HEK293T (cell line): ENCODE measurements at regions not wholly inside any gene's neighbourhood (a gene's known extent, or its start where the extent isn't known, plus 50 kb on each side); places are given as distances from the start of the nearest gene placed in this dataset.

ENCODE experiments used
- CTCF ChIA-PET: fragments of 350-600 bp; formaldehyde crosslinking; extraction: SDS; loops from one replicate; lab custom pipeline; 2021; ENCODE audit warnings: antibody characterized with exemption, inconsistent platforms; lab: Yijun Ruan, JAX
- POLR2A ChIA-PET: fragments of 350-600 bp; formaldehyde crosslinking; extraction: SDS; loops from one replicate; lab custom pipeline; 2020; ENCODE audit warnings: antibody characterized with exemption, inconsistent platforms; lab: Yijun Ruan, JAX
- DNase-seq: peaks from one replicate; pipeline ENCODE4 v3.0.0; 2012; ENCODE audit warnings: mixed read lengths; ENCODE audit errors: extremely low spot score
- ARNT ChIP-seq: fragments of 450-650 bp; IDR thresholded peaks from 2 replicates; pipeline ENCODE4 v1.6.1; 2017; ENCODE audit warnings: mild to moderate bottlenecking
- BHLHE40 ChIP-seq: fragments of 450-650 bp; IDR thresholded peaks from 2 replicates; pipeline ENCODE4 v1.6.1; 2016; ENCODE audit warnings: mild to moderate bottlenecking, moderate library complexity, borderline replicate concordance
- CTBP1 ChIP-seq: fragments of 450-650 bp; IDR thresholded peaks from 2 replicates; pipeline ENCODE4 v1.6.1; 2016; ENCODE audit warnings: borderline replicate concordance
- ELF4 ChIP-seq: fragments of 450-650 bp; IDR thresholded peaks from 2 replicates; pipeline ENCODE4 v1.6.1; 2017; ENCODE audit warnings: antibody characterized with exemption
- FOXA1 ChIP-seq: fragments of 450-650 bp; IDR thresholded peaks from 2 replicates; pipeline ENCODE4 v1.6.1; 2016; ENCODE audit warnings: mild to moderate bottlenecking
- FOXK2 ChIP-seq: fragments of 450-650 bp; IDR thresholded peaks from 2 replicates; pipeline ENCODE4 v1.6.1; 2016; ENCODE audit warnings: mild to moderate bottlenecking
- FOXM1 ChIP-seq: fragments of 450-650 bp; IDR thresholded peaks from 2 replicates; pipeline ENCODE4 v1.6.1; 2017; ENCODE audit warnings: mild to moderate bottlenecking, borderline replicate concordance
- HDGF ChIP-seq: fragments of 450-650 bp; IDR thresholded peaks from 2 replicates; pipeline ENCODE4 v1.6.1; 2017; ENCODE audit warnings: antibody characterized with exemption, borderline replicate concordance
- L3MBTL2 ChIP-seq: fragments of 450-650 bp; conservative IDR thresholded peaks from 2 replicates; pipeline ENCODE4 v1.6.1; 2016; ENCODE audit warnings: mild to moderate bottlenecking
- LEF1 ChIP-seq: fragments of 450-650 bp; IDR thresholded peaks from 2 replicates; pipeline ENCODE4 v1.6.1; 2017; ENCODE audit warnings: mild to moderate bottlenecking, borderline replicate concordance
- NFRKB ChIP-seq: fragments of 450-650 bp; IDR thresholded peaks from 2 replicates; pipeline ENCODE4 v1.6.1; 2016; ENCODE audit warnings: mild to moderate bottlenecking, moderate library complexity
- SP1 ChIP-seq: fragments of 450-650 bp; IDR thresholded peaks from 2 replicates; pipeline ENCODE4 v1.6.1; 2017
- SUZ12 ChIP-seq: fragments of 450-650 bp; IDR thresholded peaks from 2 replicates; pipeline ENCODE4 v1.6.1; 2016; ENCODE audit warnings: mild to moderate bottlenecking
- TARDBP ChIP-seq: fragments of 450-650 bp; IDR thresholded peaks from 2 replicates; pipeline ENCODE4 v1.6.1; 2016
- ZNF384 ChIP-seq: fragments of 450-650 bp; IDR thresholded peaks from 2 replicates; pipeline ENCODE4 v1.6.1; 2016
- TF ChIP-seq, protein P1 (sequence below): fragments of 450-650 bp; IDR thresholded peaks from 2 replicates; pipeline ENCODE4 v1.6.1; 2016

DNA sequence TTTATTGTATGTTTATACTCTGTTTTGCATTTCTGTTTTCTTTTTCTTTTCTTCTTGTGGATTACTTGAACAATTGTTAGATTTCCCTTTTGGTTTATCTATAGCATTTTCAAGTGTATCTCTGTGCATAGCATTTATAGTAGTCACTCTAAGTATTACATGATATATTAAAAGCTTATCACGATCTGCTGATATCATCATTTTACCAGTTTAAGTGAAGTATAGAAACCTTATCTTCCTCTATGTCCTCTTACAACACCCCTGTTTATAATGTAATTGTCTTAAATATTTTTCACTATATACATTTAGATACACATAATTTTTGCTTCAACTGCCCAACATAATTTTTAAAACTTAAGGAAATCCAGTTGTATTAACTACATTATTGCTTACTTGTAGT, 513.9 kb upstream of the CELF2 start:
- no peak for DNase-seq
- TF ChIP-seq BHLHE40 (no peak), SP1 (no peak), ARNT (no peak), CTBP1 (no peak), L3MBTL2 (no peak), NFRKB (no peak), FOXA1 (no peak), SUZ12 (no peak), TARDBP (no peak), ZNF384 (no peak), LEF1 (no peak), FOXK2 (no peak), ELF4 (no peak), HDGF (no peak)
- TF ChIP-seq, protein P1, sequence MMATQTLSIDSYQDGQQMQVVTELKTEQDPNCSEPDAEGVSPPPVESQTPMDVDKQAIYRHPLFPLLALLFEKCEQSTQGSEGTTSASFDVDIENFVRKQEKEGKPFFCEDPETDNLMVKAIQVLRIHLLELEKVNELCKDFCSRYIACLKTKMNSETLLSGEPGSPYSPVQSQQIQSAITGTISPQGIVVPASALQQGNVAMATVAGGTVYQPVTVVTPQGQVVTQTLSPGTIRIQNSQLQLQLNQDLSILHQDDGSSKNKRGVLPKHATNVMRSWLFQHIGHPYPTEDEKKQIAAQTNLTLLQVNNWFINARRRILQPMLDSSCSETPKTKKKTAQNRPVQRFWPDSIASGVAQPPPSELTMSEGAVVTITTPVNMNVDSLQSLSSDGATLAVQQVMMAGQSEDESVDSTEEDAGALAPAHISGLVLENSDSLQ, result no peak
- POLR2A ChIA-PET, result no interaction called here
- CTCF ChIA-PET, result no interaction called here

DNA sequence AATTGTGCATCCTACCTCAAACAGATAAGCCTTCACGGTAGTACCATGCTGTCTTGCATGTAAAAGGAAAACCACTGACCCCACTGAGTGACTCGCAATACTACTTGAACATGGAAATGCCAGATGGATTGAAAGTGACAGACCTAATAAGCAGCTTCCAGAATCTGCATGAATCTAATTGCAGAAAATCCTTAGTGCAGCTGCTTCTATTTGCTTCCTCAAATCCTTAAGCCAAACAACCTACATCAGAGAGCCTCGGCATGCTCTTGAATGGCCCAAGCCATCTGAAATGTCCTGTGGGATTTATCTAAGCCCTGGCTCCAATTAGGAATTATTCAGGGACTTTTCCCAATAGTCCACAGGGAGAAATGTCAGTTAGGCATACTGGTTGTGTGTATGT, 509.5 kb upstream of the CELF2 start:
- DNase-seq, result no peak
- CTCF ChIA-PET, result interaction anchor here (0.6 kb wide), 1 partner anchor 23 kb away, joined by 3 read pairs; no protein-coding TSS in a partner anchor
- TF ChIP-seq ELF4 (no peak), ZNF384 (no peak), TARDBP (no peak), NFRKB (no peak), SUZ12 (no peak), ARNT (no peak), CTBP1 (no peak), LEF1 (no peak), SP1 (no peak), HDGF (no peak), FOXK2 (no peak), BHLHE40 (no peak), FOXM1 (no peak), FOXA1 (no peak), L3MBTL2 (no peak)
- TF ChIP-seq, protein P1, result no peak
- POLR2A ChIA-PET, result no interaction called here

DNA sequence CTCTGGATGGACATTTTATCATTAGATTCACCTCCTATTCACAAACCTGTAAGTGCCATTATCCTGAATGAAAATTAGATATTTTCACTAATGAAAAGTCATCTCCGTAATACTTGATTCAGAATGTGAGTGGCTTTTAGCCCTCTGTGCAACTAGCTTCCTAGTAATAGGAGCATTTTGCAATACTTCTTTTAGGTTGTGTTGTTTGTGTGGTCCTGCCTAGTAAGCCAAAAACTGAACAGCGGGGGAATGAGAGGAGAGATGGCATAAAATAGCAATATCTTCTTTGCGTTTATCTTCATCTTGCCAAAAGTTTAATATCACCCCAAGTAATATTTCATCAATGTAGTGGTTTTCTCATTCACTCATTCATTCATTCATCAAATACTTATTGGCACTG, 507.5 kb upstream of the CELF2 start:
- ChIA-PET POLR2A (no interaction called here), CTCF (no interaction called here)
- no peak for TF ChIP-seq FOXM1
- no peak for TF ChIP-seq ZNF384
- no peak for TF ChIP-seq SP1
- no peak for TF ChIP-seq L3MBTL2
- no peak for TF ChIP-seq ELF4
- no peak for TF ChIP-seq HDGF
- no peak for TF ChIP-seq ARNT
- TF ChIP-seq CTBP1, result no peak
- no peak for TF ChIP-seq NFRKB
- no peak for DNase-seq

GRCh38 chr10:10513067-10513466, 504.6 kb upstream of the CELF2 start:
- no peak for DNase-seq
- POLR2A ChIA-PET, result no interaction called here
- TF ChIP-seq FOXM1 (no peak), FOXK2 (no peak)
- TF ChIP-seq, protein P1, result no peak
- CTCF ChIA-PET, result no interaction called here

DNA sequence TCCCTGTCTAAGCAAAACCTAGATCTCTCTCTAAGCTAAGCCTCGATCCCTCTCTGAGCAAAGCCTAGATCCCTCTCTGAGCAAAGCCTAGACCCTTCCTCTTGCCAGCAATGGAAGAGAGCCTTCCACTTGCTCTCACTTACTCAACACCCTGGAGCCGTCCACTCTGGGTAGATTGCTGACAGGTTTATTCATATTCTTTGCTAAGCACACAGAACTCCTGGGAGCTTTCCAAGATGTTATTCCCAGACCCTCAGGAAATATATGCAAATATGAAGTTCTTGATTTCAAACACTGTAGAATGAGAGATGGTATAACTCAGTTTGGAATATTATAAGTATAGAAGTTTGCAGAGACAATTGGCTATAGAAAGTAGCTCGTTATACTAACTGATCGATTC, 503.8 kb upstream of the CELF2 start:
- ChIA-PET CTCF (no interaction called here), POLR2A (no interaction called here)
- DNase-seq, result no peak
- TF ChIP-seq ARNT (no peak), L3MBTL2 (no peak), HDGF (no peak)
- TF ChIP-seq, protein P1, result no peak

DNA sequence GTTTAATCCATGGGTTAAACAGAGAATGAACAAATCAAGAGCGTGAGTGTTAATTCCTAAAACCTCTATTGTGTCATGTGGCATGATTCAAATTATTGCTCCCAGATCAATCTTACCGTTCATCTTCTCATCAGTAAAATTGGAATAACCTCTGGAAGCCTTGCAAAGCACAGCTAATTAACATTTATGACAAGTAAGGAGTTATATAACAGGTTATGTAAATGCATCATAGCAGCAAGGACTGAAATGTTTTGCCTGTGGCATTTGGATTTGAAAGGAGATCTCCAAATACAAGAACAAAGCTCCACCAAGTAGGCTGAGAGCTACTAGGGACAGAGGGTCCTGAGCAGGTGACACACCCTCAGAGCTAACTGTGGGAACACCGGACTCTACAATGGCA, 502.9 kb upstream of the CELF2 start:
- CTCF ChIA-PET, result no interaction called here
- TF ChIP-seq BHLHE40, result no peak
- TF ChIP-seq FOXM1, result no peak
- TF ChIP-seq ZNF384, result no peak
- TF ChIP-seq, protein P1, result no peak
- no peak for TF ChIP-seq FOXA1
- POLR2A ChIA-PET, result no interaction called here
- DNase-seq, result no peak
